GM21529 (cell line): ENCODE measurements at regions not wholly inside any gene's neighbourhood (a gene's known extent, or its start where the extent isn't known, plus 50 kb on each side); places are given as distances from the start of the nearest gene placed in this dataset.

ENCODE experiments used
- ATAC-seq: cut with Tn5 transposase; IDR thresholded peaks from one replicate; pipeline ENCODE4 v1.9.1; 2021; ENCODE audit not compliant: unreplicated experiment

- no peak for ATAC-seq
Measured at GRCh38 chr16:86285938-86286921, 224.1 kb upstream of the FOXF1 start.

GRCh38 chr16:86286991-86287663, 223.2 kb upstream of the FOXF1 start:
- ATAC-seq: no peak

GRCh38 chr16:86287664-86288201, 222.6 kb upstream of the FOXF1 start:
- ATAC-seq: no peak

- ATAC-seq: no peak
Measured at GRCh38 chr16:86288716-86289294, 221.5 kb upstream of the FOXF1 start.

GRCh38 chr16:86289304-86289703, 221.0 kb upstream of the FOXF1 start:
- ATAC-seq: no peak

- no peak for ATAC-seq
Measured at GRCh38 chr16:86289907-86290306, 220.4 kb upstream of the FOXF1 start.

GRCh38 chr16:86291491-86291890, 218.8 kb upstream of the FOXF1 start:
- no peak for ATAC-seq

- ATAC-seq: no peak
Measured at GRCh38 chr16:86292171-86292775, 218.1 kb upstream of the FOXF1 start.

- ATAC-seq: no peak
Measured at GRCh38 chr16:86292942-86293341, 217.4 kb upstream of the FOXF1 start.

- no peak for ATAC-seq
Measured at GRCh38 chr16:86293906-86294305, 216.4 kb upstream of the FOXF1 start.

- no peak for ATAC-seq
Measured at GRCh38 chr16:86294535-86295196, 215.7 kb upstream of the FOXF1 start.

- ATAC-seq: no peak
Measured at GRCh38 chr16:86296256-86296655, 214.1 kb upstream of the FOXF1 start.

GRCh38 chr16:86297391-86297790, 212.9 kb upstream of the FOXF1 start:
- ATAC-seq: no peak

- ATAC-seq: no peak
Measured at GRCh38 chr16:86297866-86298757, 212.2 kb upstream of the FOXF1 start.

GRCh38 chr16:86298758-86299134, 211.6 kb upstream of the FOXF1 start:
- ATAC-seq: no peak

GRCh38 chr16:86299882-86300610, 210.3 kb upstream of the FOXF1 start:
- ATAC-seq: no peak

- ATAC-seq: no peak
Measured at GRCh38 chr16:86300746-86301481, 209.4 kb upstream of the FOXF1 start.

- no peak for ATAC-seq
Measured at GRCh38 chr16:86302421-86303109, 207.8 kb upstream of the FOXF1 start.
